ENCODE measurements at regions not wholly inside any gene's neighbourhood (a gene's known extent, or its start where the extent isn't known, plus 50 kb on each side); places are given as distances from the start of the nearest gene placed in this dataset.

GRCh38 chr2:123098619-123099018 is 926.5 kb upstream of the CNTNAP5 start:
- H3K9me3 ChIP-seq = no peaks in the 10 kb centered on the region
- DNase-seq (ENCODE audit: low spot score) (no peak), ATAC-seq (ENCODE audit: insufficient number of reproducible peaks, low FRiP score, low read depth) (no peak)
- no peaks in the 10 kb centered on the region for H3K27me3 ChIP-seq (replicated peaks; ENCODE audit: insufficient read depth)
- H3K4me1 ChIP-seq (ENCODE audit: control insufficient read depth in 1 of 2, low read depth in 2 of 2) = no peaks in the 10 kb centered on the region
- no peaks in the 10 kb centered on the region for H3K36me3 ChIP-seq
- H3K4me3 ChIP-seq = no peak overlapping the region
- TF ChIP-seq, protein P1, sequence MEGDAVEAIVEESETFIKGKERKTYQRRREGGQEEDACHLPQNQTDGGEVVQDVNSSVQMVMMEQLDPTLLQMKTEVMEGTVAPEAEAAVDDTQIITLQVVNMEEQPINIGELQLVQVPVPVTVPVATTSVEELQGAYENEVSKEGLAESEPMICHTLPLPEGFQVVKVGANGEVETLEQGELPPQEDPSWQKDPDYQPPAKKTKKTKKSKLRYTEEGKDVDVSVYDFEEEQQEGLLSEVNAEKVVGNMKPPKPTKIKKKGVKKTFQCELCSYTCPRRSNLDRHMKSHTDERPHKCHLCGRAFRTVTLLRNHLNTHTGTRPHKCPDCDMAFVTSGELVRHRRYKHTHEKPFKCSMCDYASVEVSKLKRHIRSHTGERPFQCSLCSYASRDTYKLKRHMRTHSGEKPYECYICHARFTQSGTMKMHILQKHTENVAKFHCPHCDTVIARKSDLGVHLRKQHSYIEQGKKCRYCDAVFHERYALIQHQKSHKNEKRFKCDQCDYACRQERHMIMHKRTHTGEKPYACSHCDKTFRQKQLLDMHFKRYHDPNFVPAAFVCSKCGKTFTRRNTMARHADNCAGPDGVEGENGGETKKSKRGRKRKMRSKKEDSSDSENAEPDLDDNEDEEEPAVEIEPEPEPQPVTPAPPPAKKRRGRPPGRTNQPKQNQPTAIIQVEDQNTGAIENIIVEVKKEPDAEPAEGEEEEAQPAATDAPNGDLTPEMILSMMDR (IDR thresholded peaks at IDR 0.05) = no peak
- no peak overlapping the region for H3K27ac ChIP-seq

GRCh38 chr2:123101434-123101833 is 923.7 kb upstream of the CNTNAP5 start:
- Histone ChIP-seq H3K27me3 (replicated peaks; ENCODE audit: insufficient read depth) (no peaks in the 10 kb centered on the region), H3K9me3 (no peaks in the 10 kb centered on the region), H3K27ac (no peak overlapping the region), H3K36me3 (no peaks in the 10 kb centered on the region), H3K4me1 (ENCODE audit: control insufficient read depth in 1 of 2, low read depth in 2 of 2) (no peaks in the 10 kb centered on the region), H3K4me3 (no peak overlapping the region)
- ATAC-seq (ENCODE audit: insufficient number of reproducible peaks, low FRiP score, low read depth) = no peak
- TF ChIP-seq, protein P1 (IDR thresholded peaks at IDR 0.05) = no peak
- no peak for DNase-seq (ENCODE audit: low spot score)

DNA sequence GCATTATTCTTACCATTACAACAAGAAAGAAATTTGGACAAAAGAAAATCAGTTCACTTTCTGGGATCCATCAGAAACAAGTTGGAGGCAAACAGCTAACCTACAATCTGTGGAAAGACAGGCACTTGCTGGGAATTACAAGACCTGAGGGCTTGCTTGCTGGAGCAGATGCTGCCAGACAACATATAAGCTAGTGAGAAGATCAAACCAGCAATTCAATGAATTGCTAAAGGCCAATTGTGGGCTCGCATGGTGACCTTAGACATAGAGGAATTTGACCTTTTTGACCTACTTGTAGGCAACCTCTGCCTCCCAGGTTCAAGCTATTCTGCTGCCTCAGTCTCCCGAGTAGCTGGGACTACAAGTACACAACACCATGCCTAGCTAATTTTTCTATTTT is 921.2 kb upstream of the CNTNAP5 start:
- Histone ChIP-seq H3K4me3 (no peak overlapping the region), H3K9me3 (no peaks in the 10 kb centered on the region), H3K4me1 (ENCODE audit: control insufficient read depth in 1 of 2, low read depth in 2 of 2) (no peaks in the 10 kb centered on the region), H3K36me3 (no peaks in the 10 kb centered on the region), H3K27ac (no peak overlapping the region), H3K27me3 (replicated peaks; ENCODE audit: insufficient read depth) (no peaks in the 10 kb centered on the region)
- TF ChIP-seq, protein P1 (IDR thresholded peaks at IDR 0.05) = no peak
- DNase-seq (ENCODE audit: low spot score) (no peak), ATAC-seq (ENCODE audit: insufficient number of reproducible peaks, low FRiP score, low read depth) (no peak)

DNA sequence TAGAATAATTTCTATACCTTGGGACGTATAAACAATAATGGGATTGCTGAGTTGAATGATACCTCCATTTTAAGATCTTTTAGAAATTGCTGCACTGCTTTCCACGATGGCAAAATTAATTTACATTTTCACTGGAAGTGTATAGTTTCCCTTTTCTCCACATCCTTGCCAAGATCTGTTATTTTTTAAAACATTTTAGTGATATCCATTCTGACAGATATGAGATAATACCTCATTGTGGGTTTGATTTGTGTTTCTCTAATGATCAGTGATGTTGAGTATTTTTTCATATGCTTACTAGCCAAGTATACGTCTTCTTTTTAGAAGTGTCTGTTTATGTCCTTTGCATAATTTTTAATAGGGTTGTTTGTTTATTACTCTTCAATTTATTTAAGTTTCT is 908.5 kb upstream of the CNTNAP5 start:
- no peaks in the 10 kb centered on the region for H3K36me3 ChIP-seq
- no peak overlapping the region for H3K4me3 ChIP-seq
- DNase-seq (ENCODE audit: low spot score) (no peak), ATAC-seq (ENCODE audit: insufficient number of reproducible peaks, low FRiP score, low read depth) (no peak)
- H3K4me1 ChIP-seq (ENCODE audit: control insufficient read depth in 1 of 2, low read depth in 2 of 2) = no peaks in the 10 kb centered on the region
- TF ChIP-seq, protein P1 (IDR thresholded peaks at IDR 0.05) = no peak
- H3K27me3 ChIP-seq (replicated peaks; ENCODE audit: insufficient read depth) = no peaks in the 10 kb centered on the region
- H3K9me3 ChIP-seq = no peaks in the 10 kb centered on the region
- no peak overlapping the region for H3K27ac ChIP-seq

GRCh38 chr2:123127236-123127635 is 897.9 kb upstream of the CNTNAP5 start:
- no peak overlapping the region for H3K4me3 ChIP-seq
- TF ChIP-seq, protein P1 (IDR thresholded peaks at IDR 0.05) = no peak
- H3K9me3 ChIP-seq = no peaks in the 10 kb centered on the region
- no peak for ATAC-seq (ENCODE audit: insufficient number of reproducible peaks, low FRiP score, low read depth)
- no peaks in the 10 kb centered on the region for H3K36me3 ChIP-seq
- DNase-seq (ENCODE audit: low spot score) = no peak
- no peaks in the 10 kb centered on the region for H3K4me1 ChIP-seq (ENCODE audit: control insufficient read depth in 1 of 2, low read depth in 2 of 2)
- no peaks in the 10 kb centered on the region for H3K27me3 ChIP-seq (replicated peaks; ENCODE audit: insufficient read depth)
- no peak overlapping the region for H3K27ac ChIP-seq
